ENCODE measurements at regions not wholly inside any gene's neighbourhood (a gene's known extent, or its start where the extent isn't known, plus 50 kb on each side); places are given as distances from the start of the nearest gene placed in this dataset.

DNA sequence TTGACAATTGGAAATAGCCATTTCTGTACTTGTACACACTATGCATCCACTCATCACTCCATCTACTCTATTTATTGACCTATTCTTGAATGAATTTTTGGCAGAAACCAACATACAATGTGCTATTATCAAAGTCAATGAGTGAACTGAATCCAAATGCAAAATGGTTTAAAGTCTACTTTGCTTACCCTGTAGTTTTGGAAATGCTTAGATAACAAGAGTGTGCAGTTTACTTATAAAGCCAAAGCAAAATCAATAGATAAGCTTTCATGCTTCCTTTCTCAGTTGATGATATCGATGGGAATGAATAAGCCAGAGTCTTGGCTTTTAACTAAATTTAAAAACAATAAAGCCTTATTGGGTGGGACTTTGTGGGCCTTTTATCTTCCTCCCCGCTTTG lies 58.9 kb upstream of the SPANXB1 start:
- TF ChIP-seq ZBTB7A (IDR thresholded peaks at IDR 0.05; ENCODE audit: low read depth) (no peak), EGR1 (IDR thresholded peaks at IDR 0.05) (no peak), TCF12 (IDR thresholded peaks at IDR 0.05; ENCODE audit: low read depth) (no peak), YY1 (IDR thresholded peaks at IDR 0.05; ENCODE audit: low read depth) (no peak), RAD21 (IDR thresholded peaks at IDR 0.05; ENCODE audit: low read depth) (no peak), FOXM1 (IDR thresholded peaks at IDR 0.05; ENCODE audit: borderline replicate concordance, low read depth) (no peak), CREB1 (IDR thresholded peaks at IDR 0.05; ENCODE audit: low read depth) (no peak), TAF1 (IDR thresholded peaks at IDR 0.05; ENCODE audit: low read depth) (no peak), CEBPB (IDR thresholded peaks at IDR 0.05) (no peak), NFIC (IDR thresholded peaks at IDR 0.05) (no peak), EP300 (IDR thresholded peaks at IDR 0.05; ENCODE audit: borderline replicate concordance) (no peak)
- TF ChIP-seq, protein P1, sequence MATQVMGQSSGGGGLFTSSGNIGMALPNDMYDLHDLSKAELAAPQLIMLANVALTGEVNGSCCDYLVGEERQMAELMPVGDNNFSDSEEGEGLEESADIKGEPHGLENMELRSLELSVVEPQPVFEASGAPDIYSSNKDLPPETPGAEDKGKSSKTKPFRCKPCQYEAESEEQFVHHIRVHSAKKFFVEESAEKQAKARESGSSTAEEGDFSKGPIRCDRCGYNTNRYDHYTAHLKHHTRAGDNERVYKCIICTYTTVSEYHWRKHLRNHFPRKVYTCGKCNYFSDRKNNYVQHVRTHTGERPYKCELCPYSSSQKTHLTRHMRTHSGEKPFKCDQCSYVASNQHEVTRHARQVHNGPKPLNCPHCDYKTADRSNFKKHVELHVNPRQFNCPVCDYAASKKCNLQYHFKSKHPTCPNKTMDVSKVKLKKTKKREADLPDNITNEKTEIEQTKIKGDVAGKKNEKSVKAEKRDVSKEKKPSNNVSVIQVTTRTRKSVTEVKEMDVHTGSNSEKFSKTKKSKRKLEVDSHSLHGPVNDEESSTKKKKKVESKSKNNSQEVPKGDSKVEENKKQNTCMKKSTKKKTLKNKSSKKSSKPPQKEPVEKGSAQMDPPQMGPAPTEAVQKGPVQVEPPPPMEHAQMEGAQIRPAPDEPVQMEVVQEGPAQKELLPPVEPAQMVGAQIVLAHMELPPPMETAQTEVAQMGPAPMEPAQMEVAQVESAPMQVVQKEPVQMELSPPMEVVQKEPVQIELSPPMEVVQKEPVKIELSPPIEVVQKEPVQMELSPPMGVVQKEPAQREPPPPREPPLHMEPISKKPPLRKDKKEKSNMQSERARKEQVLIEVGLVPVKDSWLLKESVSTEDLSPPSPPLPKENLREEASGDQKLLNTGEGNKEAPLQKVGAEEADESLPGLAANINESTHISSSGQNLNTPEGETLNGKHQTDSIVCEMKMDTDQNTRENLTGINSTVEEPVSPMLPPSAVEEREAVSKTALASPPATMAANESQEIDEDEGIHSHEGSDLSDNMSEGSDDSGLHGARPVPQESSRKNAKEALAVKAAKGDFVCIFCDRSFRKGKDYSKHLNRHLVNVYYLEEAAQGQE (IDR thresholded peaks at IDR 0.05; ENCODE audit: low read depth) = no peak
- TF ChIP-seq, protein P2, sequence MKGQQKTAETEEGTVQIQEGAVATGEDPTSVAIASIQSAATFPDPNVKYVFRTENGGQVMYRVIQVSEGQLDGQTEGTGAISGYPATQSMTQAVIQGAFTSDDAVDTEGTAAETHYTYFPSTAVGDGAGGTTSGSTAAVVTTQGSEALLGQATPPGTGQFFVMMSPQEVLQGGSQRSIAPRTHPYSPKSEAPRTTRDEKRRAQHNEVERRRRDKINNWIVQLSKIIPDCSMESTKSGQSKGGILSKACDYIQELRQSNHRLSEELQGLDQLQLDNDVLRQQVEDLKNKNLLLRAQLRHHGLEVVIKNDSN (IDR thresholded peaks at IDR 0.05) = no peak
- TF ChIP-seq, protein P3, sequence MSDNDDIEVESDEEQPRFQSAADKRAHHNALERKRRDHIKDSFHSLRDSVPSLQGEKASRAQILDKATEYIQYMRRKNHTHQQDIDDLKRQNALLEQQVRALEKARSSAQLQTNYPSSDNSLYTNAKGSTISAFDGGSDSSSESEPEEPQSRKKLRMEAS (IDR thresholded peaks at IDR 0.05) = no peak

DNA sequence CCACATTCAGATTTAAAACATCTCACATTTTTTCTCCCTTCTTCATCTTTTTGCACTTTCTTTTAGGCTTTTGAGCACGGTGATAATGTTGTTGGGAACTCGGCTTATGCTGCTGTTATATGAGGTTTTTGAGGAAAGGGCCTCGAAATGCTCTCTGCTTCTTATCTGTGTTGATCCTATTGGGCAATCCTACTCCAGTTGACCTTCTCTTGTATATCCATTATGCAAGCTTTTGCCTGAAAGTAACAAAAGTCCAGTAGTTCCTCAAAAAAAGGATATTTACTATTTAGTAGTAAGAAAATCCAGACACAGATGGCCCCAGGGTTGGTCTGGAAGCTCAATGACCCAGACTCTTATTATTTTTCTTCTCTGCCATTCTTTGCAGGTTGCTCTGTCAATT lies 57.7 kb upstream of the SPANXB1 start:
- TF ChIP-seq EP300 (IDR thresholded peaks at IDR 0.05; ENCODE audit: borderline replicate concordance) (no peak), RAD21 (IDR thresholded peaks at IDR 0.05; ENCODE audit: low read depth) (no peak), EGR1 (IDR thresholded peaks at IDR 0.05) (no peak), CREB1 (IDR thresholded peaks at IDR 0.05; ENCODE audit: low read depth) (no peak), TEAD4 (IDR thresholded peaks at IDR 0.05) (no peak), YY1 (IDR thresholded peaks at IDR 0.05; ENCODE audit: low read depth) (no peak), CEBPB (IDR thresholded peaks at IDR 0.05) (no peak), TCF12 (IDR thresholded peaks at IDR 0.05; ENCODE audit: low read depth) (no peak), TAF1 (IDR thresholded peaks at IDR 0.05; ENCODE audit: low read depth) (no peak)

DNA sequence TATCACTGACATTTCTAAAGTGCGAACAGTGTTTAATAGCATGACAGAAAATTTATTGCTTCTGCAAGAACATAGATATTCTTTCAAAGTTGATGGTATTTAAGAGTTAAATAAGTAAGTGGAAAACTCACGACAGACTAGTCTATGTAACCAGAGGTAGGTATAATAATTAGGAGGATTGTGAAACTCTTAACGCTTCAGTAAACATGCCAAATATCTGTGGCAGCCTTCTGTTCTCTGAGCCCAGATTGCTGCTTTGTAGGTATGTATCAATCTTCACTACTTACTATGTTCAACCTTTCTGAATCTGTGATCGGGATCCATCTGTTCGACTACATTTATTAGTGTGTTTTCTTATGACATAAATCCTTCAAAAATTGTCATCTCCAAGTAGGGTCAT lies 53.6 kb upstream of the SPANXB1 start:
- TF ChIP-seq, protein P3 (IDR thresholded peaks at IDR 0.05) = no peak
- TF ChIP-seq EGR1 (IDR thresholded peaks at IDR 0.05) (no peak), NFIC (IDR thresholded peaks at IDR 0.05) (no peak), RAD21 (IDR thresholded peaks at IDR 0.05; ENCODE audit: low read depth) (no peak)

DNA sequence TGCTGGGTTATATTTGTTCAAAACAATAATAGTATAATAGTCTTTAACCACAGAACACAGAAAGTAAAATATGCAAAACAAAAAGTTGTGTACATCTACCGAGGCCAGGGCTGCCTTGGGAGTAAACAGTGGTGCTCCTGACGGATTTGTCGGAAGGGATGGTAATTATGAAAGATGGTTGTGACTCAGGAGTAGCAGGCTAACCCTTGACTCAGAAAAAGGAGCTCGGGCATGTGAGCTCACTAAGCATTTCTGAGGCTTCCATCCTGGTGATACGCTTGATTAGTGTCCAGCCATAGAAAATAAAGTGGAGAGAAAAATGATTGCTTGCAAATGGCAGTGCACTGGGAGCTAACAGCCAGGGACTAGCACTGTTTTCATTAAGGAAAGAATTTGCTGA lies 53.2 kb upstream of the SPANXB1 start:
- TF ChIP-seq, protein P1 (IDR thresholded peaks at IDR 0.05; ENCODE audit: low read depth) = no peak
- TF ChIP-seq TAF1 (IDR thresholded peaks at IDR 0.05; ENCODE audit: low read depth) = no peak
- TF ChIP-seq TCF12 (IDR thresholded peaks at IDR 0.05; ENCODE audit: low read depth) = no peak
- TF ChIP-seq CREB1 (IDR thresholded peaks at IDR 0.05; ENCODE audit: low read depth) = no peak

Data from Ishikawa (cell line).